ENCODE measurements at regions not wholly inside any gene's neighbourhood (a gene's known extent, or its start where the extent isn't known, plus 50 kb on each side); places are given as distances from the start of the nearest gene placed in this dataset.

GRCh38 chr1:163712321-163712720 is 390.6 kb downstream of the NUF2 start:
- H2AFZ ChIP-seq (ENCODE audit: low read depth, low read length) = no peak overlapping the region
- no peak overlapping the region for H3K9ac ChIP-seq (replicated peaks; ENCODE audit: extremely low read depth, insufficient read depth, low read length)
- no peaks in the 10 kb centered on the region for H3K9me1 ChIP-seq (replicated peaks; ENCODE audit: control insufficient read depth, extremely low read depth, insufficient read depth, low read length)
- H3K79me2 ChIP-seq (ENCODE audit: control insufficient read depth, insufficient read depth, low read length) = no peaks in the 10 kb centered on the region
- no peak overlapping the region for H3K4me3 ChIP-seq (replicated peaks in 1 of 3; ENCODE audit: insufficient read depth in 1 of 3, low read depth in 1 of 3, low read length in 3 of 3)
- dilution Hi-C loops (cut with MboI; ENCODE audit: extremely low pct_ligation_motif_present, low sequenced_read_pairs) (no loop called here), intact Hi-C loops (cut with micrococcal nuclease) (no loop called here)
- no peak for TF ChIP-seq MYC (IDR thresholded peaks at IDR 0.05; ENCODE audit: low read depth, low read length)
- no peak for TF ChIP-seq MAX (IDR thresholded peaks at IDR 0.05; ENCODE audit: insufficient read depth, insufficient read length)
- TF ChIP-seq POLR2A (IDR thresholded peaks at IDR 0.05; ENCODE audit: low read depth, low read length) = no peak
- no peak for TF ChIP-seq CTCF (IDR thresholded peaks at IDR 0.05; ENCODE audit: extremely low read depth in 1 of 2, insufficient read depth in 1 of 2, low read depth in 1 of 2, low read length in 2 of 2)
- TF ChIP-seq GATA2 (IDR thresholded peaks at IDR 0.05; ENCODE audit: insufficient read depth, insufficient read length, low read depth, low read length) = no peak
- TF ChIP-seq JUN (IDR thresholded peaks at IDR 0.05; ENCODE audit: borderline replicate concordance, insufficient read depth, insufficient read length, low read depth) = no peak
- no peak for TF ChIP-seq EZH2 (IDR thresholded peaks at IDR 0.05; ENCODE audit: borderline replicate concordance, low read depth, low read length, severe bottlenecking)
- TF ChIP-seq POLR2AphosphoS5 (IDR thresholded peaks at IDR 0.05; ENCODE audit: insufficient read depth, low read depth, low read length) = no peak
- FAIRE-seq = no peak
- no peaks in the 10 kb centered on the region for H4K20me1 ChIP-seq (replicated peaks; ENCODE audit: control insufficient read depth, extremely low read depth, insufficient read depth, low read length)
- no peaks in the 10 kb centered on the region for H3K36me3 ChIP-seq (ENCODE audit: control insufficient read depth in 2 of 2, extremely low read depth in 1 of 2, insufficient read depth in 2 of 2, low read length in 2 of 2)
- H3K9me3 ChIP-seq (replicated peaks; ENCODE audit: control insufficient read depth, insufficient read depth, low read length) = no peaks in the 10 kb centered on the region
- no peak overlapping the region for H3K4me2 ChIP-seq (ENCODE audit: insufficient read depth, low read length)
- ChIA-PET CTCF (no interaction called here), POLR2A (no interaction called here)
- BruUV-seq (replicated peaks) = no TSS peak
- H3K4me1 ChIP-seq (ENCODE audit: control insufficient read depth, extremely low read depth, insufficient read depth, low read length) = peaks cover 24% of the 10 kb centered on the region
- H3K27ac ChIP-seq (ENCODE audit: insufficient read depth, low read depth, low read length) = no peak overlapping the region
- no peaks in the 10 kb centered on the region for H3K27me3 ChIP-seq (ENCODE audit: control insufficient read depth in 2 of 2, insufficient read depth in 2 of 2, low read length in 2 of 2)
- no peak for DNase-seq (ENCODE audit: low read depth, low spot score)
